ENCODE measurements at regions not wholly inside any gene's neighbourhood (a gene's known extent, or its start where the extent isn't known, plus 50 kb on each side); places are given as distances from the start of the nearest gene placed in this dataset.
"Not testable (repeated sequence)": the region's sequence is repeated elsewhere in the genome, so short reads cannot be mapped to it uniquely, and the experiment has no call there.

- not testable (repeated sequence) for TF ChIP-seq CTCF (IDR thresholded peaks at IDR 0.05; ENCODE audit: insufficient read depth, low read depth, low read length); EZH2 (IDR thresholded peaks at IDR 0.05; ENCODE audit: insufficient read depth, low read length)
Measured at GRCh38 chr14:88980907-88981306, 156.5 kb downstream of the TTC8 start.

Data from astrocyte (in vitro differentiated cells and primary cell).